Thoracic aorta (tissue), 2 donors: ENCODE measurements at regions not wholly inside any gene's neighbourhood (a gene's known extent, or its start where the extent isn't known, plus 50 kb on each side); places are given as distances from the start of the nearest gene placed in this dataset.

Experiments used
- ATAC-seq: fragments of 150-250 bp; one replicate; pipeline ENCODE4 v1.8.0; 2017; ENCODE audit warnings: low read depth; ENCODE audit not compliant: insufficient number of reproducible peaks, low FRiP score
- DNase-seq: peaks from one replicate; pipeline ENCODE4 v3.0.0-alpha.2; 2020; ENCODE audit warnings: low spot score
- H3K27ac ChIP-seq, 2 donors: fragments of 200-600 bp; sonication (generic); 1 replicate in 1 of 2; 2 replicates in 1 of 2; pipeline ENCODE4 v1.5.1; 2016; ENCODE audit warnings: mild to moderate bottlenecking in 2 of 2, moderate library complexity in 2 of 2
- H3K27me3 ChIP-seq: fragments of 200-600 bp; sonication (generic); replicated peaks from 2 replicates; pipeline ENCODE4 v1.6.0; 2016; ENCODE audit warnings: mild to moderate bottlenecking; ENCODE audit not compliant: insufficient read depth
- H3K36me3 ChIP-seq: fragments of 200-600 bp; sonication (generic); one replicate; pipeline ENCODE4 v1.5.1; 2016
- H3K4me1 ChIP-seq, 2 donors: fragments of 200-600 bp; sonication (generic); 1 replicate in 1 of 2; 2 replicates in 1 of 2; pipeline versions ENCODE4 v1.5.1 to v1.6.0; 2016; ENCODE audit warnings: low read depth in 2 of 2, mild to moderate bottlenecking in 1 of 2; ENCODE audit not compliant: control insufficient read depth in 1 of 2
- H3K4me3 ChIP-seq: fragments of 200-600 bp; sonication (generic); 2 replicates; pipeline ENCODE4 v1.5.1; 2016; ENCODE audit warnings: mild to moderate bottlenecking
- H3K9me3 ChIP-seq: fragments of 200-600 bp; sonication (generic); 2 replicates; pipeline ENCODE4 v1.5.1; 2016
- CTCF ChIP-seq: fragments of 200-600 bp; sonication (generic); IDR thresholded peaks from one replicate; pipeline ENCODE4 v1.5.1; 2019; ENCODE audit warnings: antibody characterized with exemption

- no peak for DNase-seq
- Histone ChIP-seq H3K27ac (no peak overlapping the region), H3K36me3 (no peaks in the 10 kb centered on the region), H3K4me3 (no peak overlapping the region), H3K27me3 (no peaks in the 10 kb centered on the region), H3K9me3 (no peaks in the 10 kb centered on the region), H3K4me1 (no peaks in the 10 kb centered on the region)
- no peak for ATAC-seq
- no peak for TF ChIP-seq CTCF
These were observed 364.3 kb upstream of the CCDC196 start for GRCh38 chr14:66121859-66122258.

GRCh38 chr14:66129224-66129623 lies 356.9 kb upstream of the CCDC196 start:
- no peak overlapping the region for H3K4me3 ChIP-seq
- ATAC-seq: no peak
- no peak for DNase-seq
- TF ChIP-seq CTCF: no peak
- H3K4me1 ChIP-seq: no peaks in the 10 kb centered on the region
- H3K36me3 ChIP-seq: no peaks in the 10 kb centered on the region
- H3K27ac ChIP-seq: no peak overlapping the region
- no peaks in the 10 kb centered on the region for H3K9me3 ChIP-seq
- H3K27me3 ChIP-seq: no peaks in the 10 kb centered on the region

GRCh38 chr14:66131111-66131510 lies 355.1 kb upstream of the CCDC196 start:
- H3K27ac ChIP-seq: no peak overlapping the region
- no peak overlapping the region for H3K4me3 ChIP-seq
- no peaks in the 10 kb centered on the region for H3K4me1 ChIP-seq
- H3K27me3 ChIP-seq: no peaks in the 10 kb centered on the region
- no peaks in the 10 kb centered on the region for H3K9me3 ChIP-seq
- DNase-seq (no peak), ATAC-seq (no peak)
- H3K36me3 ChIP-seq: no peaks in the 10 kb centered on the region
- TF ChIP-seq CTCF: no peak

GRCh38 chr14:66133666-66134065 lies 352.5 kb upstream of the CCDC196 start:
- no peak overlapping the region for H3K27ac ChIP-seq
- TF ChIP-seq CTCF: no peak
- DNase-seq (no peak), ATAC-seq (no peak)
- H3K27me3 ChIP-seq: no peaks in the 10 kb centered on the region
- no peaks in the 10 kb centered on the region for H3K36me3 ChIP-seq
- H3K9me3 ChIP-seq: no peaks in the 10 kb centered on the region
- H3K4me3 ChIP-seq: no peak overlapping the region
- H3K4me1 ChIP-seq: no peaks in the 10 kb centered on the region

GRCh38 chr14:66135831-66136230 lies 350.3 kb upstream of the CCDC196 start:
- ATAC-seq: no peak
- no peaks in the 10 kb centered on the region for H3K27me3 ChIP-seq
- no peak for TF ChIP-seq CTCF
- H3K27ac ChIP-seq: no peak overlapping the region
- DNase-seq: no peak
- no peak overlapping the region for H3K4me3 ChIP-seq
- no peaks in the 10 kb centered on the region for H3K9me3 ChIP-seq
- no peaks in the 10 kb centered on the region for H3K4me1 ChIP-seq
- no peaks in the 10 kb centered on the region for H3K36me3 ChIP-seq
